ENCODE measurements at regions not wholly inside any gene's neighbourhood (a gene's known extent, or its start where the extent isn't known, plus 50 kb on each side); places are given as distances from the start of the nearest gene placed in this dataset.
"Not testable (repeated sequence)": the region's sequence is repeated elsewhere in the genome, so short reads cannot be mapped to it uniquely, and the experiment has no call there.

DNA sequence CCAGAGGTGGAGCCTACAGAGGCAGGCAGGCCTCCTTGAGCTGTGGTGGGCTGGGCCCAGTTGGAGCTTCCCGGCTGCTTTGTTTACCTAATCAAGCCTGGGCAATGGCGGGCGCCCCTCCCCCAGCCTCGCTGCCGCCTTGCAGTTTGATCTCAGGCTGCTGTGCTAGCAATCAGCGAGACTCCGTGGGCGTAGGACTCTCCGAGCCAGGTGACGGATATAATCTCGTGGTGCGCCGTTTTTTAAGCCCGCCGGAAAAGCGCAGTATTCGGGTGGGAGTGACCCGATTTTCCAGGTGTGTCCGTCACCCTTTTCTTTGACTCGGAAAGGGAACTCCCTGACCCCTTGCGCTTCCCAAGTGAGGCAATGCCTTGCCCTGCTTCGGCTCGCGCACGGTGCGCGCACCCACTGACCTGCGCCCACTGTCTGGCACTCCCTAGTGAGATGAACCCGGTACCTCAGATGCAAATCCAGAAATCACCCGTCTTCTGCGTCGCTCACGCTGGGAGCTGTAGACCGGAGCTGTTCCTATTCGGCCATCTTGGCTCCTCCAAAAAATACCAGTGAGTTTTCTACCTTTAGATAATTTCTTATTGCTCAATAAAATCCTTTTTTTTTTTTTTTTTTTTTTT is 118.5 kb upstream of the TBC1D5 start:
- WGBS (ENCODE audit: insufficient coverage): 99% methylated on average over 20 of the region's 35 CpGs
- not testable (repeated sequence) for H3K9me3 ChIP-seq (ENCODE audit: control insufficient read depth, insufficient read depth, low read length); H3K4me3 ChIP-seq (ENCODE audit: low read depth, low read length); DNase-seq (ENCODE audit: low read depth in 4 of 6, low spot score in 6 of 6); H3K27ac ChIP-seq (ENCODE audit: low read depth, low read length); H3K36me3 ChIP-seq (ENCODE audit: control insufficient read depth, insufficient read depth, low read length); H3K4me1 ChIP-seq (ENCODE audit: control insufficient read depth, insufficient read depth, low read length); H3K27me3 ChIP-seq (ENCODE audit: control insufficient read depth, insufficient read depth, low read length)

DNA sequence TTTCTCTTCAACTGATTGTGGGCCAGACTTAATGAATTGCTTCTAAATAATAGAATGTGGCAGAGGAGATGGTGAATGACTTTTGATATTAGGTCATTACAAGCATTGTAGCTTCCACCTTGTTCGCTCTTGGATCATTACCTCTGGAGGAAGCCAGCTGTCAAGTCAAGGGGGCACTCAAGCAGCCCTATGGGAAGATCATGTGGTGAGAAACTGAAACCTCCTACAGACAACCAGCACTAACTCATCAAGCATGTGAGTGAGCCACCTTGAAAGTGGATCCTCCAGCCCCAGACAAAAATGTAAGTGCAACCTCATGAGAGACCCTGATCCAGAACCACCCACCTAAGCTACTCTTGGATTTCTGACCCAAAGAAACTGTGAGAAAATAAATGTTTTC is 109.8 kb upstream of the TBC1D5 start:
- H3K9me3 ChIP-seq (ENCODE audit: control insufficient read depth, insufficient read depth, low read length): peaks cover 2% of the 10 kb centered on the region
- no peak overlapping the region for H3K4me3 ChIP-seq (ENCODE audit: low read depth, low read length)
- H3K27ac ChIP-seq (ENCODE audit: low read depth, low read length): no peak overlapping the region
- WGBS (ENCODE audit: insufficient coverage): 80% methylated on average over 1 of the region's 1 CpG
- no peaks in the 10 kb centered on the region for H3K4me1 ChIP-seq (ENCODE audit: control insufficient read depth, insufficient read depth, low read length)
- H3K36me3 ChIP-seq (ENCODE audit: control insufficient read depth, insufficient read depth, low read length): no peaks in the 10 kb centered on the region
- H3K27me3 ChIP-seq (ENCODE audit: control insufficient read depth, insufficient read depth, low read length): no peaks in the 10 kb centered on the region
- DNase-seq (ENCODE audit: low read depth in 4 of 6, low spot score in 6 of 6): no peak

DNA sequence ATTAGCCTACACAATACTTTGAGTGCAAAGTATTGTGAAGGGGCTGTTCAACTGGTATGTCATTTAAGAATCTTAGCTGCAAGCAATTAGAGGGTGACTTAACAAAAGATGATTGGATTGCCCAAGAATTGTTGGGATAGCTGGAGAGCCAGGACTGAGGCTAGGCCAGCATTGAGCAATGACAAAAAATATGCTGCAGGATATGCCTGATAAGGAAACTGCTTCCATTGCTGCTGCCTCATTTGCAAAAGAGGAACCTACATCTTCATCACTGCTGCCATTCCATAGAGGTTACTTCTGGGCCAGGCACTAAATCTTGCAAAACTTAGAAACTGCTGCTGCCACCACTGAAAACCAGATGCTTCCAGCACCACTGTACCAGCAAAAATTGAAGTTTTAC is 108.0 kb upstream of the TBC1D5 start:
- Histone ChIP-seq H3K4me1 (ENCODE audit: control insufficient read depth, insufficient read depth, low read length) (no peaks in the 10 kb centered on the region), H3K9me3 (ENCODE audit: control insufficient read depth, insufficient read depth, low read length) (peaks cover 2% of the 10 kb centered on the region), H3K27ac (ENCODE audit: low read depth, low read length) (no peak overlapping the region), H3K36me3 (ENCODE audit: control insufficient read depth, insufficient read depth, low read length) (no peaks in the 10 kb centered on the region), H3K4me3 (ENCODE audit: low read depth, low read length) (no peak overlapping the region), H3K27me3 (ENCODE audit: control insufficient read depth, insufficient read depth, low read length) (no peaks in the 10 kb centered on the region)
- DNase-seq (ENCODE audit: low read depth in 4 of 6, low spot score in 6 of 6): no peak

DNA sequence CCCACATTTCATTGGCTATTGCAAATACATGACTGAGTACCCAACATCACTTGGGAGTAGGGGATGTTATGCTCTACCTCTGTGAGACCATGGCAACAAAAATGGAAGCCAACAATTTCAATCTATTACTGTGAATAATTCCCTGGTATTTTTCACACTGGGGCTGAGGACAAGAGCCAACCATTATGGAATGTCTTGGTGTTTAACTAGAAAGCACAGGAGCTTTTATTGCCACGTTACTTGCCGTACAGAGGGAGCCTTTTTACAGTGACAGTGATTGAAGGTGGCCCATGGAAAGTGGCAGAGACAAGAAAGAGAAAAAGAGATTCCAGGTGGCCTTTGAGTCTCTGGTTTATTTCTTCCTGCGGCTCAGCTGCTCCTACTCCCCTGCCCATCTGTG is 105.7 kb upstream of the TBC1D5 start:
- Histone ChIP-seq H3K27ac (ENCODE audit: low read depth, low read length) (no peak overlapping the region), H3K4me1 (ENCODE audit: control insufficient read depth, insufficient read depth, low read length) (no peaks in the 10 kb centered on the region), H3K9me3 (ENCODE audit: control insufficient read depth, insufficient read depth, low read length) (peaks cover 2% of the 10 kb centered on the region), H3K27me3 (ENCODE audit: control insufficient read depth, insufficient read depth, low read length) (no peaks in the 10 kb centered on the region), H3K36me3 (ENCODE audit: control insufficient read depth, insufficient read depth, low read length) (no peaks in the 10 kb centered on the region), H3K4me3 (ENCODE audit: low read depth, low read length) (no peak overlapping the region)
- no peak for DNase-seq (ENCODE audit: low read depth in 4 of 6, low spot score in 6 of 6)
- 25% methylated on average over 2 of the region's 3 CpGs for whole genome bisulfite sequencing (ENCODE audit: insufficient coverage)

DNA sequence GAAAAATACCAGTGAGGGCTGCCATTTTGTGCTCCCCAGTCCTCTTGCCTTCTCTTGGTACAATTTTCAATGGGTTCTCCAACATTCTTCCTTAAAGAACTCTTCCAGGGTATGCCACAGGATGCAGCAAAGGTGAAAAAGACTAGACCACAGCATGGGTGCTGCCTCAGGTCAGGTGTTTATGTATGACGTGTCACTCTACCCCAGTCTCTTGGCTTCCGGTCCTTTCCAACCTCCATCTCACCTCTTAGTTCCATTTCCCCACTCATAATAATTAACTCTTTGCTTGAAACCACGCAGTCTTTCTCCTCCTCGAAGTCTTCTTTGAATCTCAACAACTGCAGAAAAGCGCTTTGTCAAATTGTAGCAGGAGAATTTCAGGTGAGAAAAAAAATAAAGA is 104.7 kb upstream of the TBC1D5 start:
- no peaks in the 10 kb centered on the region for H3K36me3 ChIP-seq (ENCODE audit: control insufficient read depth, insufficient read depth, low read length)
- H3K27ac ChIP-seq (ENCODE audit: low read depth, low read length): no peak overlapping the region
- H3K27me3 ChIP-seq (ENCODE audit: control insufficient read depth, insufficient read depth, low read length): no peaks in the 10 kb centered on the region
- no peak overlapping the region for H3K4me3 ChIP-seq (ENCODE audit: low read depth, low read length)
- 100% methylated on average over 4 of the region's 5 CpGs for WGBS (ENCODE audit: insufficient coverage)
- DNase-seq (ENCODE audit: low read depth in 4 of 6, low spot score in 6 of 6): no peak
- H3K9me3 ChIP-seq (ENCODE audit: control insufficient read depth, insufficient read depth, low read length): peaks cover 2% of the 10 kb centered on the region
- no peaks in the 10 kb centered on the region for H3K4me1 ChIP-seq (ENCODE audit: control insufficient read depth, insufficient read depth, low read length)

DNA sequence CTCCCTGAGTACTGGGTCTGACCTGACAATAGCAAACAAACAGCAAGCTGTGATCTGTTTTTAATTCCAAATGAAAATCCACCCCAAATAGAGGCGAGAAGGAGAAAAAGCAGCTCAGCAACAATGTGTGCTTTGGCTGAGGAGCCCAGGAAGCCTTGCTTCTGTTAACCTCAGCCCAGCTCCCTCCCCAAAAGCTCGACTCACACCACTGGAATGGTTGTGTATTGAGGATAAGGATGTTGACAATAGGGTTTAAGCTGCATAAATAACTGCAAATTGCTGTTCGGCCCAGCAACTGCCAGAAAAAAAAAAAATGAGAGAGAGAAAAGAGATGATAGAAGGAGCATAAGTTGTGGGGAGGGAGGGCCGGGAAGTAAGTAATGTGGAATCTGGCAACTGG is 104.0 kb upstream of the TBC1D5 start:
- 59% methylated on average over 3 of the region's 4 CpGs for WGBS (ENCODE audit: insufficient coverage)
- no peak overlapping the region for H3K4me3 ChIP-seq (ENCODE audit: low read depth, low read length)
- no peaks in the 10 kb centered on the region for H3K4me1 ChIP-seq (ENCODE audit: control insufficient read depth, insufficient read depth, low read length)
- no peak for DNase-seq (ENCODE audit: low read depth in 4 of 6, low spot score in 6 of 6)
- peaks cover 2% of the 10 kb centered on the region for H3K9me3 ChIP-seq (ENCODE audit: control insufficient read depth, insufficient read depth, low read length)
- no peaks in the 10 kb centered on the region for H3K27me3 ChIP-seq (ENCODE audit: control insufficient read depth, insufficient read depth, low read length)
- no peaks in the 10 kb centered on the region for H3K36me3 ChIP-seq (ENCODE audit: control insufficient read depth, insufficient read depth, low read length)
- H3K27ac ChIP-seq (ENCODE audit: low read depth, low read length): no peak overlapping the region

DNA sequence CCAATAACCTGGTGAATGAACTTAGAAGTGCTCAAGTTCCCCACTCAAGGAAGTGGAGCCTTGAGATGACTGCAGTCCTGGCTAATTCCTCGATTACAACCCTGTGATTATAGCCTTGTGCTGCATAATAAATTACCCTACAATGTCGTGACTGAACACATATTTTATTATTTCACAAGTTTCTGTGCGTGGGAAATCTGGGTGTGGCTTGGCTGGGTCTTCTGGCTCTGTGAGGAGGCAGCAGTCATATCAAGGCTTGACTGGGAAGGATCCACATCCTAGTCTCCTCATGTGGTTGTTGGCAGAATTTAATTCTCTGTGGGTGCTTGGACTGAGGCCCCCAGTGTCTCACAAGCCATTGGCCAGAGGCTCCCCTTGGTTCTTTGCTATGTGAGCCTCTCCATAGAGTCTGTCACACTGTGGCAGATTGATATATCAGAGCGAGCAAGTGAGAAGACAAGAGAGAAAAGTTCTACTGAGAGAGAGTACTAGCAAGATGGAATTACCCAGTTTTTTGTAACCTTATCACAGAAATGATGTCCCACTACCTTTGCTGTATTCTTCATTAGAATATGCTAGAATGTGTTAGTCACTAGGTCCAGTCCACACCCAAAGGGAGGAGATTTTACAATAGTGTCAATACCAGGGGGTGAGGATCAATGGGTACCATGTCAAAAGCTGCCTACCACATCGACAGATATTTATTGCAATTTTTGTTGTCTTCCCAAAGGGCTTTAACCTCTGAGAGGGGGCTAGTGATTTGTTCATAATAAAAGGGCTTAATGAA is 102.8 kb upstream of the TBC1D5 start:
- Histone ChIP-seq H3K4me3 (ENCODE audit: low read depth, low read length) (no peak overlapping the region), H3K27me3 (ENCODE audit: control insufficient read depth, insufficient read depth, low read length) (no peaks in the 10 kb centered on the region), H3K4me1 (ENCODE audit: control insufficient read depth, insufficient read depth, low read length) (no peaks in the 10 kb centered on the region), H3K36me3 (ENCODE audit: control insufficient read depth, insufficient read depth, low read length) (no peaks in the 10 kb centered on the region), H3K9me3 (ENCODE audit: control insufficient read depth, insufficient read depth, low read length) (no peaks in the 10 kb centered on the region), H3K27ac (ENCODE audit: low read depth, low read length) (no peak overlapping the region)
- WGBS (ENCODE audit: insufficient coverage): no CpG with 5 or more reads among the region's 5 CpGs
- no peak for DNase-seq (ENCODE audit: low read depth in 4 of 6, low spot score in 6 of 6)

DNA sequence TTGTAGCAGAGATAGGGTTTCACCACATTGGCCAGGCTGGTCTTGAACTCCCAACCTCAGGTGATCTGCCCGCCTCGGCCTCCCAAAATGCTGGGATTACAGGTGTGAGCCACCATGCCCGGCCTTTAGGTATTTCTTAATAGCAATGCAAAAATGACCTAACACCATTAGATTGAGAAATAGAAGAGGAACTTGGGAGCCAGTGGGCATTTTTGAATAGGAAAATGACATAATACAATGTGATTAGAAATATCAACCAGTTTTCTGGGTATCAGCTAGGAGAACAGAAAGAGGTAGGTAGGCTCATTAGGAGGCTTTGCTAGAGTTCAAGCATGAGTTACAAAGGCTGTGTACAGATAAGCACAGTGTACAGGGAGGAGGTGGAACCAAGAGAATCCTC is 101.8 kb upstream of the TBC1D5 start:
- DNase-seq (ENCODE audit: low read depth in 4 of 6, low spot score in 6 of 6): no peak
- H3K36me3 ChIP-seq (ENCODE audit: control insufficient read depth, insufficient read depth, low read length): no peaks in the 10 kb centered on the region
- H3K4me1 ChIP-seq (ENCODE audit: control insufficient read depth, insufficient read depth, low read length): no peaks in the 10 kb centered on the region
- no peaks in the 10 kb centered on the region for H3K27me3 ChIP-seq (ENCODE audit: control insufficient read depth, insufficient read depth, low read length)
- no CpG with 5 or more reads among the region's 3 CpGs for WGBS (ENCODE audit: insufficient coverage)
- H3K27ac ChIP-seq (ENCODE audit: low read depth, low read length): no peak overlapping the region
- H3K4me3 ChIP-seq (ENCODE audit: low read depth, low read length): no peak overlapping the region
- no peaks in the 10 kb centered on the region for H3K9me3 ChIP-seq (ENCODE audit: control insufficient read depth, insufficient read depth, low read length)

DNA sequence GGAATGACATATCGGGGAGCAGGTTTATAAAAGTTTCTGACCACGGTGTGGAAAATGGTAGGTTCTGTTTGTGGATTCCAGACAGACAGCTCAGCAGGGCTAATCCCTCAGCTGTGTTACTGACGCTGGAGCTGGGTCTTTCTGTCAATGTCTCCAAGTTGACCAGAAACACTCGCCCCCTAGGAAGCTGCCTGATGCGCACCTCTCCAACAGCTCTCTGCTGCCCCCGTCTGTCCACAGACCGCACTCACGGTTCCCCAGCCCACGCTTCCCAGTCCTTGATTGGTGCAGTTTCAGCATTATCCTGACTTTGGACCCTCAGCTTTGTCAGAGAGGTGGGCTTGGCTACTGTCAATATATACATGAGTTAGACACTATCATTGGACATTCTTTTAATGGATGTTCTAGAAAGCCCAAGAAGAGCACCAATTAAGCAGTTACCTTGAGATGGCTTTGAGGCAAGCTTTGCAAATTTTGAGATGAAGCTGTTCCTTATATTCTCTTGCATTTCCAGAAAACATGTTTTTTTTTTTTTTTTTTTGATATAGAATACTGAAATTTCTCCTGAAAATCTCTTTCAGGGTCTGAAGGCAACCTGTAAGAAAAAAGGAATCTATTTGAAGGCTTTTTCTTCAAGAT is 98.9 kb upstream of the TBC1D5 start:
- Histone ChIP-seq H3K4me3 (ENCODE audit: low read depth, low read length) (no peak overlapping the region), H3K4me1 (ENCODE audit: control insufficient read depth, insufficient read depth, low read length) (no peaks in the 10 kb centered on the region), H3K9me3 (ENCODE audit: control insufficient read depth, insufficient read depth, low read length) (no peaks in the 10 kb centered on the region), H3K27me3 (ENCODE audit: control insufficient read depth, insufficient read depth, low read length) (no peaks in the 10 kb centered on the region), H3K36me3 (ENCODE audit: control insufficient read depth, insufficient read depth, low read length) (no peaks in the 10 kb centered on the region), H3K27ac (ENCODE audit: low read depth, low read length) (no peak overlapping the region)
- 24% methylated on average over 5 of the region's 9 CpGs for WGBS (ENCODE audit: insufficient coverage)
- peak; percentile 10 to 80 (median 32) for DNase-seq (ENCODE audit: low read depth in 4 of 6, low spot score in 6 of 6)

DNA sequence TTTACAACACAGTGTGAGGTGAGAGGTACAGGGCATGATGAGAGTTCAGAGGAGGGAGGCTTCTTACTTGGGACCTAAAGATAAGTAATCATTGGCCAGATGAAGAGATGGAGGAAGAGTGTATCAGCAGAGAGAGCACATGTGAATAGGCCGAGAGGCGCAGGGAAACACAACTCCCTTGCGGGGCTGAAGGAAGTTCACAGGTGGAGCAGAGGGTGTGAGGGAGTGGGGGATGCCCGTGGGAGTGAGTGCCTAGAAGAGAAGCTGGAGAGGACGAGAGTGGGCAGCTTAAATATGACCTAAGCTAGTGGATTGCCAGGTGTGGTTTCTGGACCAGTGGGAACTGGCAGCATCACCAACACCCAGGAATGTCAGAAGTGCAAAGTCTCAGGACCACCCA is 98.2 kb upstream of the TBC1D5 start:
- H3K4me3 ChIP-seq (ENCODE audit: low read depth, low read length): no peak overlapping the region
- no peaks in the 10 kb centered on the region for H3K9me3 ChIP-seq (ENCODE audit: control insufficient read depth, insufficient read depth, low read length)
- 87% methylated on average over 5 of the region's 5 CpGs for WGBS (ENCODE audit: insufficient coverage)
- H3K4me1 ChIP-seq (ENCODE audit: control insufficient read depth, insufficient read depth, low read length): no peaks in the 10 kb centered on the region
- no peaks in the 10 kb centered on the region for H3K27me3 ChIP-seq (ENCODE audit: control insufficient read depth, insufficient read depth, low read length)
- DNase-seq (ENCODE audit: low read depth in 4 of 6, low spot score in 6 of 6): no peak
- no peaks in the 10 kb centered on the region for H3K36me3 ChIP-seq (ENCODE audit: control insufficient read depth, insufficient read depth, low read length)
- H3K27ac ChIP-seq (ENCODE audit: low read depth, low read length): no peak overlapping the region
